Hepatocyte (in vitro differentiated cells): ENCODE measurements at regions not wholly inside any gene's neighbourhood (a gene's known extent, or its start where the extent isn't known, plus 50 kb on each side); places are given as distances from the start of the nearest gene placed in this dataset.

Experiments
- DNase-seq: peaks from one replicate; pipeline ENCODE4 v3.0.0-alpha.2; 2016; ENCODE audit warnings: low spot score
- H2AFZ ChIP-seq: fragments of 200-600 bp; sonication (generic); 2 replicates; pipeline ENCODE4 v1.6.0; 2016; ENCODE audit warnings: antibody characterized with exemption, mild to moderate bottlenecking
- H3K27ac ChIP-seq: fragments of 200-600 bp; sonication (generic); 2 replicates; pipeline ENCODE4 v1.5.1; 2016; ENCODE audit warnings: mild to moderate bottlenecking
- H3K27me3 ChIP-seq: fragments of 200-600 bp; sonication (generic); 2 replicates; pipeline ENCODE4 v1.6.1; 2016
- H3K36me3 ChIP-seq: fragments of 200-600 bp; sonication (generic); replicated peaks from 2 replicates; pipeline ENCODE4 v1.5.1; 2016; ENCODE audit warnings: low read depth; ENCODE audit not compliant: insufficient read depth
- H3K4me1 ChIP-seq: fragments of 200-600 bp; sonication (generic); 2 replicates; pipeline ENCODE4 v1.5.1; 2016; ENCODE audit warnings: mild to moderate bottlenecking, moderate library complexity; ENCODE audit not compliant: insufficient read depth
- H3K4me2 ChIP-seq: fragments of 200-600 bp; sonication (generic); 2 replicates; pipeline ENCODE4 v1.6.0; 2016
- H3K4me3 ChIP-seq: fragments of 200-600 bp; sonication (generic); 2 replicates; pipeline ENCODE4 v1.5.1; 2016; ENCODE audit warnings: mild to moderate bottlenecking
- H3K79me2 ChIP-seq: fragments of 200-600 bp; sonication (generic); 2 replicates; pipeline ENCODE4 v1.6.0; 2017; ENCODE audit warnings: mild to moderate bottlenecking
- H3K9me2 ChIP-seq: fragments of 200-600 bp; sonication (generic); replicated peaks from 2 replicates; pipeline ENCODE4 v1.6.0; 2017; ENCODE audit warnings: mild to moderate bottlenecking; ENCODE audit not compliant: insufficient read depth
- H3K9me3 ChIP-seq: fragments of 200-600 bp; sonication (generic); 2 replicates; pipeline ENCODE4 v1.5.1; 2016; ENCODE audit warnings: low read depth, mild to moderate bottlenecking
- H4K20me1 ChIP-seq: fragments of 200-600 bp; sonication (generic); 2 replicates; pipeline ENCODE4 v1.6.0; 2016; ENCODE audit warnings: mild to moderate bottlenecking; ENCODE audit not compliant: insufficient read depth, poor library complexity, severe bottlenecking
- EZH2 ChIP-seq: fragments of 200-600 bp; sonication (generic); IDR thresholded peaks from 2 replicates; pipeline ENCODE4 v1.6.1; 2016; ENCODE audit warnings: antibody characterized with exemption, mild to moderate bottlenecking, borderline replicate concordance
- EZH2phosphoT487 ChIP-seq: fragments of 200-600 bp; sonication (generic); IDR thresholded peaks from one replicate; pipeline ENCODE4 v1.6.1; 2018; ENCODE audit warnings: antibody characterized with exemption, mild to moderate bottlenecking, low read depth, moderate library complexity; ENCODE audit not compliant: unreplicated experiment, severe bottlenecking
- WGBS: methylation state at CpG from one replicate; pipeline ENCODE4 v1.1.6; 2016; ENCODE audit warnings: low lambda C conversion rate; ENCODE audit errors: missing lambda C conversion rate; 5-methylcytosine and 5-hydroxymethylcytosine counted together
- TF ChIP-seq, protein P1 (sequence below): fragments of 200-600 bp; sonication (generic); IDR thresholded peaks from 2 replicates; pipeline ENCODE4 v1.5.1; 2016; ENCODE audit warnings: antibody characterized with exemption, mild to moderate bottlenecking; ENCODE audit not compliant: poor library complexity

GRCh38 chr3:165523801-165524200 lies 313.4 kb downstream of the BCHE start:
- Histone ChIP-seq H3K4me1 (no peaks in the 10 kb centered on the region), H3K27ac (no peak overlapping the region), H3K27me3 (no peaks in the 10 kb centered on the region), H2AFZ (no peak overlapping the region), H4K20me1 (no peaks in the 10 kb centered on the region), H3K9me2 (no peaks in the 10 kb centered on the region), H3K4me3 (no peak overlapping the region), H3K4me2 (no peak overlapping the region), H3K9me3 (no peaks in the 10 kb centered on the region), H3K36me3 (no peaks in the 10 kb centered on the region), H3K79me2 (no peaks in the 10 kb centered on the region)
- no peak for TF ChIP-seq EZH2phosphoT487
- TF ChIP-seq, protein P1, sequence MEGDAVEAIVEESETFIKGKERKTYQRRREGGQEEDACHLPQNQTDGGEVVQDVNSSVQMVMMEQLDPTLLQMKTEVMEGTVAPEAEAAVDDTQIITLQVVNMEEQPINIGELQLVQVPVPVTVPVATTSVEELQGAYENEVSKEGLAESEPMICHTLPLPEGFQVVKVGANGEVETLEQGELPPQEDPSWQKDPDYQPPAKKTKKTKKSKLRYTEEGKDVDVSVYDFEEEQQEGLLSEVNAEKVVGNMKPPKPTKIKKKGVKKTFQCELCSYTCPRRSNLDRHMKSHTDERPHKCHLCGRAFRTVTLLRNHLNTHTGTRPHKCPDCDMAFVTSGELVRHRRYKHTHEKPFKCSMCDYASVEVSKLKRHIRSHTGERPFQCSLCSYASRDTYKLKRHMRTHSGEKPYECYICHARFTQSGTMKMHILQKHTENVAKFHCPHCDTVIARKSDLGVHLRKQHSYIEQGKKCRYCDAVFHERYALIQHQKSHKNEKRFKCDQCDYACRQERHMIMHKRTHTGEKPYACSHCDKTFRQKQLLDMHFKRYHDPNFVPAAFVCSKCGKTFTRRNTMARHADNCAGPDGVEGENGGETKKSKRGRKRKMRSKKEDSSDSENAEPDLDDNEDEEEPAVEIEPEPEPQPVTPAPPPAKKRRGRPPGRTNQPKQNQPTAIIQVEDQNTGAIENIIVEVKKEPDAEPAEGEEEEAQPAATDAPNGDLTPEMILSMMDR = no peak
- no peak for TF ChIP-seq EZH2
- no peak for DNase-seq

GRCh38 chr3:165522386-165522785 lies 314.8 kb downstream of the BCHE start:
- Histone ChIP-seq H2AFZ (no peak overlapping the region), H3K27me3 (no peaks in the 10 kb centered on the region), H3K4me1 (no peaks in the 10 kb centered on the region), H3K9me3 (no peaks in the 10 kb centered on the region), H3K4me2 (no peak overlapping the region), H4K20me1 (no peaks in the 10 kb centered on the region), H3K4me3 (no peak overlapping the region), H3K36me3 (no peaks in the 10 kb centered on the region), H3K9me2 (no peaks in the 10 kb centered on the region), H3K79me2 (no peaks in the 10 kb centered on the region), H3K27ac (no peak overlapping the region)
- WGBS = 82% methylated on average over 1 of the region's 1 CpG
- DNase-seq = no peak
- TF ChIP-seq EZH2phosphoT487 = no peak
- TF ChIP-seq, protein P1 = no peak
- no peak for TF ChIP-seq EZH2

DNA sequence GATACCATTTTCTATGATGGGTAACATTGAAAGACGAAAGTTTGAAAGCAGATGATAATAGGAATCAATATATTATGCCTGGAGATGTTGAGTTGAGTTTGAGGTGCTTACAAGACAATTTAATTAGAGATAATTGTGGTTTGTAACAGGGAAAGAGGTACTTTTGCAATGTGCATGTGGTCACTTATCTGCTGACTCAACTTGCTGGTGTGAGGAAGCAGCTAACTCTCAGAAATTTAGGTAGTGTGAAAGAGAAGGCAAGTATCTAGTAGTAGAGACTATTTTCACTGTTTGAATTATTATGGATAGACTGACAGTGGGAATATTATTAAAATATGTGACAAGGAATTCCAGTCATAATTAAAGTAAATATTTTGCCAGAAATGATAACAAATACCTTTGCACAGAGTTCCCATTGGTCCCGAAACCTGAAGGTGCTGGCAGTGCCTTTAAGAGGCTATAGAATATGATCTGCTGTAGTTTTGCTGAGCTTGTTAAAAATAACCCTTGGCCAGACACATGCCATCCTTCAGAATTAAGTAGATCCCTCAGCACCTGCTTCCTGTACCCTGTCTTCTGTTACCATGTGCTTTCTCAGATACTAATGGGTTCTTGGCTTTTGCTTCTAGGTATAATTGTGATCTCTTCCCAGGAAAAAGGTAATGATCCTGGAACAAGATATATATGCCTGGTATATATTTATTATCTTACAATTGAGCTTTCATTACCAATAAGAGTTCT lies 315.9 kb downstream of the BCHE start:
- no peak overlapping the region for H2AFZ ChIP-seq
- no peaks in the 10 kb centered on the region for H3K9me2 ChIP-seq
- no peak overlapping the region for H3K4me3 ChIP-seq
- H3K9me3 ChIP-seq = no peaks in the 10 kb centered on the region
- no peaks in the 10 kb centered on the region for H3K4me1 ChIP-seq
- TF ChIP-seq EZH2phosphoT487 (no peak), EZH2 (no peak)
- TF ChIP-seq, protein P1 = no peak
- no peak overlapping the region for H3K4me2 ChIP-seq
- H3K27me3 ChIP-seq = no peaks in the 10 kb centered on the region
- WGBS = 92% methylated on average over 2 of the region's 2 CpGs
- H3K79me2 ChIP-seq = no peaks in the 10 kb centered on the region
- H3K27ac ChIP-seq = no peak overlapping the region
- H4K20me1 ChIP-seq = no peaks in the 10 kb centered on the region
- no peak for DNase-seq
- H3K36me3 ChIP-seq = no peaks in the 10 kb centered on the region

DNA sequence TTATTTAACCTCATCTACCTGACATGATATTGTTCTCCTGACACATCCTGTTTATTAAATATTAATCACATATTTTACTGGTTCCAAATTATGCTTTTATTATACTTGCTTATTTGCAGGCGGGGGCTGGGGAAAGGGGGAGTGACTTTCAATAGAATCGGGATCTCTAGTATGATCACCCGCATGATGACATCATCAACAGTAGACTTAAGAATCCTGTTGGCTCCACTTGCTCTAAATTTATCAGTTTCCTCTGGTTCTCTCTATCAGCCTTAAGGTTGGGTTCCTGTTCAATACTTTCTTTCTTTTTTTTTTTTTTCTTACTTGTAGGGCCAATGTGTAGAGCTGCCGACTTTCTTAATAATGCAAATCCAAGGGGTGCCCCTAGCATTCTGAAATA lies 317.5 kb downstream of the BCHE start:
- no peak for DNase-seq
- no peaks in the 10 kb centered on the region for H3K36me3 ChIP-seq
- H4K20me1 ChIP-seq = no peaks in the 10 kb centered on the region
- H3K9me3 ChIP-seq = no peaks in the 10 kb centered on the region
- no peaks in the 10 kb centered on the region for H3K9me2 ChIP-seq
- no peak overlapping the region for H2AFZ ChIP-seq
- 95% methylated on average over 4 of the region's 4 CpGs for whole genome bisulfite sequencing
- TF ChIP-seq EZH2 (no peak), EZH2phosphoT487 (no peak)
- TF ChIP-seq, protein P1 = no peak
- no peaks in the 10 kb centered on the region for H3K4me1 ChIP-seq
- no peak overlapping the region for H3K4me2 ChIP-seq
- no peaks in the 10 kb centered on the region for H3K27me3 ChIP-seq
- H3K4me3 ChIP-seq = no peak overlapping the region
- H3K79me2 ChIP-seq = no peaks in the 10 kb centered on the region
- no peak overlapping the region for H3K27ac ChIP-seq
